ENCODE measurements at regions not wholly inside any gene's neighbourhood (a gene's known extent, or its start where the extent isn't known, plus 50 kb on each side); places are given as distances from the start of the nearest gene placed in this dataset.

DNA sequence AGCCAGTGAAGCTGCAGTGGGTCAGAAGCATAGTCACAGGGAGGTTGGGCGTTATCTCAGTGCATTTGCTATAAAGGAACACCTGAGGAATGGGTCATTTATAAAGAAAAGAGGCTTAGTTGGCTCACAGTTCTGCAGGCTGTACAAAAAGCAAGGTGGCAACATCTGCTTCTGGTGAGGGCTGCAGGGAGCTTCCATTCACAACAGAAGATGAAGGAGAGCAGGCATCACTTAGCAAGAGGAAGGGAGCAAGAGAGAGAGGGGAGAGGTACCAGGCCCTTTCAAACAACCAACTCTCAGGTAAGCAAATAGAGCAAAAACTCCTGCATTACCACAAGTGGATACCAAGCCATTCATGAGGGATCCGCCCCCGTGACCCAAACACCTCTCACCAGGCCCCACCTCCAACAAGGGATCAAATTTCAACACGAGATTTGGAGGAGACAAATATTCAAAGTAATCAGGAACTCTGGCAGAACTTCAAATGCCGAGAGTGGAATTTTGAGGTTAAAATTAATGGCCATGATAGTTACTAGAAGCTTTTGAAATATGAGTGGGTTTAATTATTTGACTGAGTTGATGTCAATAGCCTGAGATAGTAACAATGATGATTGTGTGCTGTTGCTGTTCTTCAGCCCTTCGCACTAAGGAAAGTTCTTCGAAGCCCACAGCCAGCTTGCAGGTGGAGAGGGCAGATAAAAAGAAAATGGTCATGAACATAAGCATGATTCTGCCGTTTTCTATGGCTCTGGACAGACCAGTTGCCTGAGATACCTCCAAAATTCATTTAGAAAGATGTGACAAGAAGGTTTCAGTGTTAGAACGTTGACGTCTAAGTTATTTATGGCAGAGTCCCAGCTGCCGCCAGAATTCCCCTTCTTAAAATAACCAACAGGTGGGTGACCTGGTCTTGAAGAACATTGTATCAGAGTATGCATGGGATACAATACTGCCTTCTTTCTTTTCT lies 55.3 kb upstream of the ADTRP start:
- no peak overlapping the region for H3K4me3 ChIP-seq (ENCODE audit: low read depth, low read length)

DNA sequence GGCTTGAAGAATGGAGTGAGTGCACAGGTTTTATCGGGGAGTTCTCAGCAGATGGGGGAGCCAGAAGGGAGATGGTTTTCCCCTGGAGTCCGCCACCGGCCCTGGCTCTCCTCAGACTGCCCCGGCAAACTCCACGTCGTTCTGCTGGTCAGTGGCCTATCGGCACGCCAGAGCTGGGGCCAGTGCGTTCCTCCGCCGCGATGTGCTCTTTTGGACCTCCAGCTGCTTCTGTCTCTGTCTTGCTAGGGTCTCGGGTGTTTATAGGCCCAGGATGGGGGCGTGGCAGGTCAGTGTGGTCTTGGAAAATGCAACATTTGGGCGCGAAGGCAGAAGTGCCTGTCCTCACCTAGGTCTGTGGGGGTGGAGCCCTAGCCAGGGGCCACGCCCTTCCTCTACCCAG lies 53.0 kb upstream of the ADTRP start:
- peaks cover 4% of the 10 kb centered on the region; the same call in 1 of the 2 replicates for H3K4me1 ChIP-seq (ENCODE audit: control insufficient read depth, insufficient read depth, low read length)
- no peaks in the 10 kb centered on the region for H3K9me3 ChIP-seq (ENCODE audit: control insufficient read depth, insufficient read depth, low read depth, low read length)
- ChIA-PET POLR2A (no interaction called here), CTCF (no interaction called here)
- no peak overlapping the region for H3K27ac ChIP-seq (ENCODE audit: extremely low read depth, low read depth, low read length)
- TF ChIP-seq ZNF670 (tag by site-specific recombination; IDR thresholded peaks at IDR 0.05; ENCODE audit: low read depth) = no peak
- no peak for TF ChIP-seq ZNF664 (tag by site-specific recombination; IDR thresholded peaks at IDR 0.05)
- TF ChIP-seq, protein P1, sequence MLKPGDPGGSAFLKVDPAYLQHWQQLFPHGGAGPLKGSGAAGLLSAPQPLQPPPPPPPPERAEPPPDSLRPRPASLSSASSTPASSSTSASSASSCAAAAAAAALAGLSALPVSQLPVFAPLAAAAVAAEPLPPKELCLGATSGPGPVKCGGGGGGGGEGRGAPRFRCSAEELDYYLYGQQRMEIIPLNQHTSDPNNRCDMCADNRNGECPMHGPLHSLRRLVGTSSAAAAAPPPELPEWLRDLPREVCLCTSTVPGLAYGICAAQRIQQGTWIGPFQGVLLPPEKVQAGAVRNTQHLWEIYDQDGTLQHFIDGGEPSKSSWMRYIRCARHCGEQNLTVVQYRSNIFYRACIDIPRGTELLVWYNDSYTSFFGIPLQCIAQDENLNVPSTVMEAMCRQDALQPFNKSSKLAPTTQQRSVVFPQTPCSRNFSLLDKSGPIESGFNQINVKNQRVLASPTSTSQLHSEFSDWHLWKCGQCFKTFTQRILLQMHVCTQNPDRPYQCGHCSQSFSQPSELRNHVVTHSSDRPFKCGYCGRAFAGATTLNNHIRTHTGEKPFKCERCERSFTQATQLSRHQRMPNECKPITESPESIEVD (tag by site-specific recombination; IDR thresholded peaks at IDR 0.05) = no peak
- no peak for TF ChIP-seq ZNF660 (tag by site-specific recombination; IDR thresholded peaks at IDR 0.05)
- TF ChIP-seq BCL11B (tag by site-specific recombination; IDR thresholded peaks at IDR 0.05; ENCODE audit: low read depth) = no peak
- TF ChIP-seq ZNF473 (tag by site-specific recombination; IDR thresholded peaks at IDR 0.05) = no peak
- no peak for TF ChIP-seq KLF1 (tag by site-specific recombination; IDR thresholded peaks at IDR 0.05)
- TF ChIP-seq ZNF626 (tag by site-specific recombination; IDR thresholded peaks at IDR 0.05) = no peak
- TF ChIP-seq ZNF776 (tag by site-specific recombination; IDR thresholded peaks at IDR 0.05; ENCODE audit: borderline replicate concordance) = no peak
- TF ChIP-seq, protein P2, sequence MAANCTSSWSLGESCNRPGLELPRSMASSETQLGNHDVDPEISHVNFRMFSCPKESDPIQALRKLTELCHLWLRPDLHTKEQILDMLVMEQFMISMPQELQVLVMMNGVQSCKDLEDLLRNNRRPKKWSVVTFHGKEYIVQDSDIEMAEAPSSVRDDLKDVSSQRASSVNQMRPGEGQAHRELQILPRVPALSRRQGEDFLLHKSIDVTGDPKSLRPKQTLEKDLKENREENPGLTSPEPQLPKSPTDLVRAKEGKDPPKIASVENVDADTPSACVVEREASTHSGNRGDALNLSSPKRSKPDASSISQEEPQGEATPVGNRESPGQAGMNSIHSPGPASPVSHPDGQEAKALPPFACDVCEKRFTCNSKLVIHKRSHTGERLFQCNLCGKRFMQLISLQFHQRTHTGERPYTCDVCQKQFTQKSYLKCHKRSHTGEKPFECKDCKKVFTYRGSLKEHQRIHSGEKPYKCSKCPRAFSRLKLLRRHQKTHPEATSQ (tag by site-specific recombination; IDR thresholded peaks at IDR 0.05) = no peak
- no peaks in the 10 kb centered on the region for H3K36me3 ChIP-seq (ENCODE audit: control insufficient read depth in 2 of 2, insufficient read depth in 1 of 2, low read length in 2 of 2)
- no peak overlapping the region for H3K4me3 ChIP-seq (ENCODE audit: low read depth, low read length)

More for the DNA sequence above, 55.3 kb upstream of the ADTRP start:
- Histone ChIP-seq H3K9me3 (ENCODE audit: control insufficient read depth, insufficient read depth, low read depth, low read length) (no peaks in the 10 kb centered on the region), H3K27ac (ENCODE audit: extremely low read depth, low read depth, low read length) (no peak overlapping the region), H3K36me3 (ENCODE audit: control insufficient read depth in 2 of 2, insufficient read depth in 1 of 2, low read length in 2 of 2) (no peaks in the 10 kb centered on the region), H3K4me1 (ENCODE audit: control insufficient read depth, insufficient read depth, low read length) (peaks cover 4% of the 10 kb centered on the region; the same call in 1 of the 2 replicates)
- ChIA-PET POLR2A (interaction anchor here (0.7 kb wide), 1 partner anchor 45 kb away, joined by 3 read pairs; no protein-coding TSS in a partner anchor), CTCF (interaction anchor here (1.0 to 1.2 kb wide), 2 partner anchors 10 to 32 kb away, joined by 3 read pairs; no protein-coding TSS in a partner anchor)
- TF ChIP-seq ZFHX2 (tag by site-specific recombination; conservative IDR thresholded peaks at IDR 0.05) (peak; percentile 28; the same call in 1 of the 2 replicates), OSR2 (tag by site-specific recombination; IDR thresholded peaks at IDR 0.05) (no peak), ZNF626 (tag by site-specific recombination; IDR thresholded peaks at IDR 0.05) (no peak), ZNF837 (tag by site-specific recombination; IDR thresholded peaks at IDR 0.05) (no peak), EGR2 (tag by site-specific recombination; IDR thresholded peaks at IDR 0.05; ENCODE audit: low read depth) (peak; percentile 32; the same call in 1 of the 2 replicates), SCRT2 (tag by site-specific recombination; IDR thresholded peaks at IDR 0.05) (0 out of 2 replicates have a peak, but pooled peaks have one; percentile 18)
- TF ChIP-seq, protein P3, sequence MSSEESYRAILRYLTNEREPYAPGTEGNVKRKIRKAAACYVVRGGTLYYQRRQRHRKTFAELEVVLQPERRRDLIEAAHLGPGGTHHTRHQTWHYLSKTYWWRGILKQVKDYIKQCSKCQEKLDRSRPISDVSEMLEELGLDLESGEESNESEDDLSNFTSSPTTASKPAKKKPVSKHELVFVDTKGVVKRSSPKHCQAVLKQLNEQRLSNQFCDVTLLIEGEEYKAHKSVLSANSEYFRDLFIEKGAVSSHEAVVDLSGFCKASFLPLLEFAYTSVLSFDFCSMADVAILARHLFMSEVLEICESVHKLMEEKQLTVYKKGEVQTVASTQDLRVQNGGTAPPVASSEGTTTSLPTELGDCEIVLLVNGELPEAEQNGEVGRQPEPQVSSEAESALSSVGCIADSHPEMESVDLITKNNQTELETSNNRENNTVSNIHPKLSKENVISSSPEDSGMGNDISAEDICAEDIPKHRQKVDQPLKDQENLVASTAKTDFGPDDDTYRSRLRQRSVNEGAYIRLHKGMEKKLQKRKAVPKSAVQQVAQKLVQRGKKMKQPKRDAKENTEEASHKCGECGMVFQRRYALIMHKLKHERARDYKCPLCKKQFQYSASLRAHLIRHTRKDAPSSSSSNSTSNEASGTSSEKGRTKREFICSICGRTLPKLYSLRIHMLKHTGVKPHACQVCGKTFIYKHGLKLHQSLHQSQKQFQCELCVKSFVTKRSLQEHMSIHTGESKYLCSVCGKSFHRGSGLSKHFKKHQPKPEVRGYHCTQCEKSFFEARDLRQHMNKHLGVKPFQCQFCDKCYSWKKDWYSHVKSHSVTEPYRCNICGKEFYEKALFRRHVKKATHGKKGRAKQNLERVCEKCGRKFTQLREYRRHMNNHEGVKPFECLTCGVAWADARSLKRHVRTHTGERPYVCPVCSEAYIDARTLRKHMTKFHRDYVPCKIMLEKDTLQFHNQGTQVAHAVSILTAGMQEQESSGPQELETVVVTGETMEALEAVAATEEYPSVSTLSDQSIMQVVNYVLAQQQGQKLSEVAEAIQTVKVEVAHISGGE (tag by site-specific recombination; conservative IDR thresholded peaks at IDR 0.05; ENCODE audit: low read depth) = no peak
- TF ChIP-seq, protein P4, sequence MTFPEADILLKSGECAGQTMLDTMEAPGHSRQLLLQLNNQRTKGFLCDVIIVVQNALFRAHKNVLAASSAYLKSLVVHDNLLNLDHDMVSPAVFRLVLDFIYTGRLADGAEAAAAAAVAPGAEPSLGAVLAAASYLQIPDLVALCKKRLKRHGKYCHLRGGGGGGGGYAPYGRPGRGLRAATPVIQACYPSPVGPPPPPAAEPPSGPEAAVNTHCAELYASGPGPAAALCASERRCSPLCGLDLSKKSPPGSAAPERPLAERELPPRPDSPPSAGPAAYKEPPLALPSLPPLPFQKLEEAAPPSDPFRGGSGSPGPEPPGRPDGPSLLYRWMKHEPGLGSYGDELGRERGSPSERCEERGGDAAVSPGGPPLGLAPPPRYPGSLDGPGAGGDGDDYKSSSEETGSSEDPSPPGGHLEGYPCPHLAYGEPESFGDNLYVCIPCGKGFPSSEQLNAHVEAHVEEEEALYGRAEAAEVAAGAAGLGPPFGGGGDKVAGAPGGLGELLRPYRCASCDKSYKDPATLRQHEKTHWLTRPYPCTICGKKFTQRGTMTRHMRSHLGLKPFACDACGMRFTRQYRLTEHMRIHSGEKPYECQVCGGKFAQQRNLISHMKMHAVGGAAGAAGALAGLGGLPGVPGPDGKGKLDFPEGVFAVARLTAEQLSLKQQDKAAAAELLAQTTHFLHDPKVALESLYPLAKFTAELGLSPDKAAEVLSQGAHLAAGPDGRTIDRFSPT (tag by site-specific recombination; IDR thresholded peaks at IDR 0.05) = no peak
